Right renal cortex interstitium (tissue), 3 donors: ENCODE measurements at regions not wholly inside any gene's neighbourhood (a gene's known extent, or its start where the extent isn't known, plus 50 kb on each side); places are given as distances from the start of the nearest gene placed in this dataset.
"Not testable (repeated sequence)": the region's sequence is repeated elsewhere in the genome, so short reads cannot be mapped to it uniquely, and the experiment has no call there.

Experiments used
- DNase-seq, 3 donors: peaks; one replicate each; pipeline ENCODE4 v3.0.0-alpha.2; 2013; ENCODE audit warnings: low read depth in 3 of 3, low spot score in 2 of 3

GRCh38 chr9:30482499-30482898 is 1901.9 kb upstream of the ACO1 start:
- no peak for DNase-seq

- no peak for DNase-seq
Observed at GRCh38 chr9:30484690-30485089, 1899.8 kb upstream of the ACO1 start.

- DNase-seq = no peak
Observed at GRCh38 chr9:30504502-30504905, 1879.9 kb upstream of the ACO1 start.

GRCh38 chr9:30505311-30505710 is 1879.1 kb upstream of the ACO1 start:
- no peak for DNase-seq

- DNase-seq = no peak
Observed at GRCh38 chr9:30506749-30507148, 1877.7 kb upstream of the ACO1 start.

- DNase-seq = no peak
Observed at GRCh38 chr9:30507166-30507565, 1877.3 kb upstream of the ACO1 start.

- no peak for DNase-seq
Observed at GRCh38 chr9:30511666-30512065, 1872.8 kb upstream of the ACO1 start.

- no peak for DNase-seq
Observed at GRCh38 chr9:30519166-30519565, 1865.3 kb upstream of the ACO1 start.

GRCh38 chr9:30519756-30520155 is 1864.7 kb upstream of the ACO1 start:
- DNase-seq = no peak

- no peak for DNase-seq
Observed at GRCh38 chr9:30522061-30522460, 1862.4 kb upstream of the ACO1 start.

- no peak for DNase-seq
Observed at GRCh38 chr9:30522486-30522885, 1862.0 kb upstream of the ACO1 start.

GRCh38 chr9:30524311-30524710 is 1860.1 kb upstream of the ACO1 start:
- DNase-seq = no peak

GRCh38 chr9:30534455-30534854 is 1850.0 kb upstream of the ACO1 start:
- no peak for DNase-seq

- no peak for DNase-seq
Observed at GRCh38 chr9:30534896-30535295, 1849.5 kb upstream of the ACO1 start.

- no peak for DNase-seq
Observed at GRCh38 chr9:30536494-30536893, 1847.9 kb upstream of the ACO1 start.

- DNase-seq = not testable (repeated sequence)
Observed at GRCh38 chr9:30539696-30540095, 1844.7 kb upstream of the ACO1 start.

GRCh38 chr9:30574355-30575151 is 1809.9 kb upstream of the ACO1 start:
- DNase-seq = no peak

GRCh38 chr9:30575218-30575617 is 1809.2 kb upstream of the ACO1 start:
- no peak for DNase-seq

- no peak for DNase-seq
Observed at GRCh38 chr9:30575691-30576090, 1808.8 kb upstream of the ACO1 start.

GRCh38 chr9:30579810-30580209 is 1804.6 kb upstream of the ACO1 start:
- DNase-seq = no peak

GRCh38 chr9:30582240-30582639 is 1802.2 kb upstream of the ACO1 start:
- no peak for DNase-seq

GRCh38 chr9:30584559-30584958 is 1799.9 kb upstream of the ACO1 start:
- DNase-seq = no peak

GRCh38 chr9:30591461-30591860 is 1793.0 kb upstream of the ACO1 start:
- DNase-seq = no peak
